SK-N-SH (cell line): ENCODE measurements at regions not wholly inside any gene's neighbourhood (a gene's known extent, or its start where the extent isn't known, plus 50 kb on each side); places are given as distances from the start of the nearest gene placed in this dataset.
A peak's percentile ranks its signal among the peaks of the same experiment; 100 is the strongest.

Experiments used
- CTCF ChIA-PET: fragments of 300-600, 350-600 bp; formaldehyde crosslinking; extraction: SDS; loops from one replicate; lab custom pipeline; 2021; lab: Yijun Ruan, JAX
- POLR2A ChIA-PET: fragments of 350-600 bp; sonication (Branson Sonifier 250); formaldehyde crosslinking; extraction: SDS; loops from one replicate; lab custom pipeline; 2020; ENCODE audit warnings: antibody characterized with exemption, inconsistent platforms; lab: Yijun Ruan, JAX
- DNase-seq: peaks from one replicate; pipeline ENCODE4 v3.0.0; 2012
- H2AFZ ChIP-seq: fragments of 200-600 bp; sonication (generic); 2 replicates; pipeline ENCODE4 v1.8.1; 2016; ENCODE audit warnings: antibody characterized with exemption, mild to moderate bottlenecking, low read depth
- H3F3A ChIP-seq: fragments of 200-600 bp; sonication (generic); replicated peaks from 2 replicates; pipeline ENCODE3; 2016; ENCODE audit warnings: antibody characterized with exemption, mild to moderate bottlenecking; ENCODE audit not compliant: insufficient read depth
- H3K27ac ChIP-seq, 2 experiments: fragments of 200-500 bp in 1 of 2; fragments of 200-600 bp in 1 of 2; sonication (Bioruptor generic) in 1 of 2; sonication (generic), shearing (Covaris generic) in 1 of 2; 2 replicates each; pipeline versions ENCODE4 v1.5.1 to v1.6.1; 2014 to 2016; ENCODE audit warnings: low read depth in 2 of 2, inconsistent platforms in 1 of 2, low read length in 1 of 2, mild to moderate bottlenecking in 1 of 2, mixed read lengths in 1 of 2
- H3K27me3 ChIP-seq: fragments of 200-600 bp; sonication (generic), shearing (Covaris generic); 2 replicates; pipeline ENCODE4 v1.6.1; 2016; ENCODE audit warnings: mixed run types; ENCODE audit not compliant: insufficient read depth
- H3K36me3 ChIP-seq, 2 experiments: fragments of 200-500 bp in 1 of 2; fragments of 200-600 bp in 1 of 2; sonication (Bioruptor generic) in 1 of 2; sonication (generic) in 1 of 2; replicated peaks in 1 of 2; 2 replicates each; pipeline versions ENCODE3 to v1.5.1; 2014 to 2016; ENCODE audit warnings: low read length in 1 of 2, mild to moderate bottlenecking in 1 of 2; ENCODE audit not compliant: insufficient read depth in 2 of 2, control insufficient read depth in 1 of 2
- H3K4me1 ChIP-seq, 2 experiments: fragments of 200-500 bp in 1 of 2; fragments of 200-600 bp in 1 of 2; sonication (Bioruptor generic) in 1 of 2; sonication (generic), shearing (Covaris generic) in 1 of 2; 2 replicates each; pipeline versions ENCODE4 v1.5.1 to v1.6.1; 2014 to 2016; ENCODE audit warnings: low read depth in 1 of 2, low read length in 1 of 2, mixed run types in 1 of 2; ENCODE audit not compliant: insufficient read depth in 2 of 2, control insufficient read depth in 1 of 2
- H3K4me2 ChIP-seq: fragments of 200-600 bp; sonication (generic), shearing (Covaris generic); 2 replicates; pipeline ENCODE4 v1.6.1; 2017; ENCODE audit warnings: mixed run types
- H3K4me3 ChIP-seq, 2 experiments: fragments of 200-500 bp in 1 of 2; fragments of 200-600 bp in 1 of 2; sonication (Bioruptor generic) in 1 of 2; sonication (generic), shearing (Covaris generic) in 1 of 2; 2 replicates each; pipeline versions ENCODE4 v1.5.1 to v1.8.1; 2014 to 2016; ENCODE audit warnings: low read depth in 2 of 2, inconsistent platforms in 1 of 2, low read length in 1 of 2, mild to moderate bottlenecking in 1 of 2, mixed read lengths in 1 of 2, moderate library complexity in 1 of 2
- H3K79me2 ChIP-seq: fragments of 200-600 bp; sonication (generic); 2 replicates; pipeline ENCODE4 v1.8.1; 2017; ENCODE audit warnings: mild to moderate bottlenecking; ENCODE audit not compliant: insufficient read depth
- H3K9ac ChIP-seq: fragments of 200-600 bp; sonication (generic); 2 replicates; pipeline ENCODE4 v1.6.1; 2017; ENCODE audit warnings: mixed run types
- H3K9me2 ChIP-seq: fragments of 200-600 bp; sonication (generic); 2 replicates; pipeline ENCODE4 v1.6.1; 2017; ENCODE audit warnings: mixed run types
- H3K9me3 ChIP-seq: fragments of 200-600 bp; sonication (generic); 2 replicates; pipeline ENCODE4 v1.6.1; 2017; ENCODE audit warnings: mixed run types, mild to moderate bottlenecking, moderate library complexity
- H4K20me1 ChIP-seq: fragments of 200-600 bp; sonication (generic); 2 replicates; pipeline ENCODE4 v1.6.1; 2017; ENCODE audit warnings: mild to moderate bottlenecking, mixed run types; ENCODE audit not compliant: insufficient read depth
- ELF1 ChIP-seq: IDR thresholded peaks from 2 replicates; pipeline ENCODE4 v1.4.0; 2012
- EP300 ChIP-seq, 2 experiments: IDR thresholded peaks; 2 replicates each; pipeline versions ENCODE4 v1.4.0 to v1.6.1; 2012; ENCODE audit warnings: borderline replicate concordance in 1 of 2, low read depth in 1 of 2, low read length in 1 of 2
- EZH2phosphoT487 ChIP-seq: fragments of 200-600 bp; sonication (generic); IDR thresholded peaks from 2 replicates; pipeline ENCODE4 v1.6.1; 2017; ENCODE audit warnings: low read depth, mixed run types, mild to moderate bottlenecking, antibody characterized with exemption, moderate library complexity, borderline replicate concordance
- FOSL2 ChIP-seq: IDR thresholded peaks from 2 replicates; pipeline ENCODE4 v1.4.0; 2012; ENCODE audit warnings: low read depth, mild to moderate bottlenecking, moderate library complexity, borderline replicate concordance
- FOXM1 ChIP-seq: IDR thresholded peaks from 2 replicates; pipeline ENCODE4 v1.4.0; 2012; ENCODE audit warnings: low read depth, mild to moderate bottlenecking
- GABPA ChIP-seq: IDR thresholded peaks from 2 replicates; pipeline ENCODE4 v1.4.0; 2012; ENCODE audit warnings: low read depth, mild to moderate bottlenecking
- GATA2 ChIP-seq: sonication (generic); formaldehyde crosslinking; IDR thresholded peaks from 2 replicates; pipeline ENCODE4 v1.5.0; 2020; ENCODE audit warnings: mild to moderate bottlenecking, missing genetic modification reagents
- IRF3 ChIP-seq: fragments of 150-350 bp; IDR thresholded peaks from 2 replicates; pipeline ENCODE4 v1.6.1; 2016; ENCODE audit warnings: mild to moderate bottlenecking, low read depth, low read length
- MAX ChIP-seq: IDR thresholded peaks from 2 replicates; pipeline ENCODE4 v1.4.0; 2012; ENCODE audit warnings: low read depth
- MXI1 ChIP-seq: IDR thresholded peaks from 2 replicates; pipeline ENCODE4 v1.6.1; 2012; ENCODE audit warnings: mild to moderate bottlenecking, low read depth, low read length, improper control_type of control experiment
- NRF1 ChIP-seq: IDR thresholded peaks from 2 replicates; pipeline ENCODE4 v1.6.1; 2012; ENCODE audit warnings: low read depth, mild to moderate bottlenecking, low read length
- RFX5 ChIP-seq: IDR thresholded peaks from 2 replicates; pipeline ENCODE4 v1.6.1; 2012; ENCODE audit warnings: mild to moderate bottlenecking, improper control_type of control experiment, low read length
- SIN3A ChIP-seq: IDR thresholded peaks from 2 replicates; pipeline ENCODE4 v1.6.1; 2012; ENCODE audit warnings: low read depth, mild to moderate bottlenecking, low read length, moderate library complexity, borderline replicate concordance
- TAF1 ChIP-seq: IDR thresholded peaks from 2 replicates; pipeline ENCODE4 v1.6.1; 2012; ENCODE audit warnings: low read depth, mild to moderate bottlenecking, low read length, moderate library complexity, borderline replicate concordance
- TCF12 ChIP-seq: IDR thresholded peaks from 2 replicates; pipeline ENCODE4 v1.4.0; 2012
- TEAD4 ChIP-seq: IDR thresholded peaks from 2 replicates; pipeline ENCODE4 v1.4.0; 2012; ENCODE audit warnings: mild to moderate bottlenecking, borderline replicate concordance; ENCODE audit not compliant: insufficient read depth
- USF1 ChIP-seq: IDR thresholded peaks from 2 replicates; pipeline ENCODE4 v1.4.0; 2012; ENCODE audit warnings: low read depth, borderline replicate concordance
- YY1 ChIP-seq: IDR thresholded peaks from 2 replicates; pipeline ENCODE4 v1.4.0; 2012; ENCODE audit warnings: low read depth, mild to moderate bottlenecking
- WGBS: methylation state at CpG from one replicate; pipeline ENCODE4 v1.1.6; 2017; ENCODE audit warnings: low lambda C conversion rate; 5-methylcytosine and 5-hydroxymethylcytosine counted together
- TF ChIP-seq, protein P1 (sequence below): IDR thresholded peaks from 2 replicates; pipeline ENCODE4; 2012
- TF ChIP-seq, protein P2 (sequence below): IDR thresholded peaks from 2 replicates; pipeline ENCODE4 v1.4.0; 2012; ENCODE audit warnings: low read depth, borderline replicate concordance
- TF ChIP-seq, protein P3 (sequence below): fragments of 200-600 bp; sonication (generic); IDR thresholded peaks from 2 replicates; pipeline ENCODE4 v1.6.1; 2017; ENCODE audit warnings: antibody characterized with exemption, mild to moderate bottlenecking, moderate library complexity

- Histone ChIP-seq H3K9ac (no peak overlapping the region), H3K4me1 (no peaks in the 10 kb centered on the region), H3K9me3 (no peaks in the 10 kb centered on the region), H3K79me2 (no peaks in the 10 kb centered on the region; the same call in 1 of the 2 replicates), H3K4me2 (no peak overlapping the region), H3K4me3 (no peak overlapping the region), H3K27me3 (no peaks in the 10 kb centered on the region), H3K36me3 (no peaks in the 10 kb centered on the region), H3K9me2 (no peaks in the 10 kb centered on the region), H3K27ac (no peak overlapping the region), H3F3A (no peaks in the 10 kb centered on the region), H4K20me1 (no peaks in the 10 kb centered on the region), H2AFZ (0 out of 2 replicates have a peak overlapping the region, but pooled peaks have one; percentile 29)
- TF ChIP-seq SIN3A (no peak), ELF1 (no peak), FOSL2 (no peak), EZH2phosphoT487 (no peak), TAF1 (no peak), TEAD4 (no peak), FOXM1 (no peak), YY1 (no peak), IRF3 (no peak), EP300 (IDR thresholded peaks at IDR 0.05; ENCODE audit: borderline replicate concordance in 1 of 2, low read depth in 1 of 2, low read length in 1 of 2) (no peak), RFX5 (no peak), USF1 (no peak)
- DNase-seq = no peak
- ChIA-PET CTCF (no interaction called here), POLR2A (no interaction called here)
- 11% methylated on average over 3 of the region's 3 CpGs for WGBS
Observed at GRCh38 chr14:86221755-86222154, 691.8 kb downstream of the FLRT2 start.

DNA sequence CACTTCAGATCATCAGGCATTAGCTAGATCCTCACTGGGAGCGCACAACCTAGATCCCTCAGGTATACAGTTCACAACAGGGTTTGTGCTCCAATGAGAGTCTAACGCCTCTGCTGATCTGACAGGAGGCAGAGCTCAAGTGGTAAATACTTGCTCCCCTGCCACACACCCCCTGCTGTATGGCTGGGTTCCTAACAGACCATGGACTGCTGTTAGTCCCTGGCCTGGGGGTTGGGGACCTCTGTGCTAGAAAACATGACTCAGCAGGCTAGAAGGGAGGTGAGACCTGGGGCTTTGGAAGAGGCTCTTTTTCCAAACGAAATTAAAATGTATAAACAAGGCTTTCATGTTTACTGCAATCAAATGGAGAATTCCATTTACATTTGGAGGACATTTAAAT is 691.1 kb downstream of the FLRT2 start:
- Histone ChIP-seq H3K9me3 (no peaks in the 10 kb centered on the region), H3K4me2 (no peak overlapping the region), H3K27me3 (no peaks in the 10 kb centered on the region), H2AFZ (no peak overlapping the region), H3K79me2 (no peaks in the 10 kb centered on the region; the same call in 1 of the 2 replicates), H3K9ac (no peak overlapping the region), H3K9me2 (no peaks in the 10 kb centered on the region), H3F3A (no peaks in the 10 kb centered on the region), H3K4me3 (no peak overlapping the region), H3K4me1 (no peaks in the 10 kb centered on the region), H3K36me3 (no peaks in the 10 kb centered on the region), H4K20me1 (no peaks in the 10 kb centered on the region), H3K27ac (no peak overlapping the region)
- TF ChIP-seq MAX (no peak), GATA2 (CRISPR knock-in tag) (no peak), MXI1 (no peak), TCF12 (no peak), SIN3A (no peak), NRF1 (no peak), GABPA (no peak), FOSL2 (no peak)
- TF ChIP-seq, protein P1, sequence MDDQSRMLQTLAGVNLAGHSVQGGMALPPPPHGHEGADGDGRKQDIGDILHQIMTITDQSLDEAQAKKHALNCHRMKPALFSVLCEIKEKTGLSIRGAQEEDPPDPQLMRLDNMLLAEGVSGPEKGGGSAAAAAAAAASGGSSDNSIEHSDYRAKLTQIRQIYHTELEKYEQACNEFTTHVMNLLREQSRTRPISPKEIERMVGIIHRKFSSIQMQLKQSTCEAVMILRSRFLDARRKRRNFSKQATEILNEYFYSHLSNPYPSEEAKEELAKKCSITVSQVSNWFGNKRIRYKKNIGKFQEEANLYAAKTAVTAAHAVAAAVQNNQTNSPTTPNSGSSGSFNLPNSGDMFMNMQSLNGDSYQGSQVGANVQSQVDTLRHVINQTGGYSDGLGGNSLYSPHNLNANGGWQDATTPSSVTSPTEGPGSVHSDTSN = no peak
- TF ChIP-seq, protein P2, sequence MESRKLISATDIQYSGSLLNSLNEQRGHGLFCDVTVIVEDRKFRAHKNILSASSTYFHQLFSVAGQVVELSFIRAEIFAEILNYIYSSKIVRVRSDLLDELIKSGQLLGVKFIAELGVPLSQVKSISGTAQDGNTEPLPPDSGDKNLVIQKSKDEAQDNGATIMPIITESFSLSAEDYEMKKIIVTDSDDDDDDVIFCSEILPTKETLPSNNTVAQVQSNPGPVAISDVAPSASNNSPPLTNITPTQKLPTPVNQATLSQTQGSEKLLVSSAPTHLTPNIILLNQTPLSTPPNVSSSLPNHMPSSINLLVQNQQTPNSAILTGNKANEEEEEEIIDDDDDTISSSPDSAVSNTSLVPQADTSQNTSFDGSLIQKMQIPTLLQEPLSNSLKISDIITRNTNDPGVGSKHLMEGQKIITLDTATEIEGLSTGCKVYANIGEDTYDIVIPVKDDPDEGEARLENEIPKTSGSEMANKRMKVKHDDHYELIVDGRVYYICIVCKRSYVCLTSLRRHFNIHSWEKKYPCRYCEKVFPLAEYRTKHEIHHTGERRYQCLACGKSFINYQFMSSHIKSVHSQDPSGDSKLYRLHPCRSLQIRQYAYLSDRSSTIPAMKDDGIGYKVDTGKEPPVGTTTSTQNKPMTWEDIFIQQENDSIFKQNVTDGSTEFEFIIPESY = no peak
- TF ChIP-seq, protein P3, sequence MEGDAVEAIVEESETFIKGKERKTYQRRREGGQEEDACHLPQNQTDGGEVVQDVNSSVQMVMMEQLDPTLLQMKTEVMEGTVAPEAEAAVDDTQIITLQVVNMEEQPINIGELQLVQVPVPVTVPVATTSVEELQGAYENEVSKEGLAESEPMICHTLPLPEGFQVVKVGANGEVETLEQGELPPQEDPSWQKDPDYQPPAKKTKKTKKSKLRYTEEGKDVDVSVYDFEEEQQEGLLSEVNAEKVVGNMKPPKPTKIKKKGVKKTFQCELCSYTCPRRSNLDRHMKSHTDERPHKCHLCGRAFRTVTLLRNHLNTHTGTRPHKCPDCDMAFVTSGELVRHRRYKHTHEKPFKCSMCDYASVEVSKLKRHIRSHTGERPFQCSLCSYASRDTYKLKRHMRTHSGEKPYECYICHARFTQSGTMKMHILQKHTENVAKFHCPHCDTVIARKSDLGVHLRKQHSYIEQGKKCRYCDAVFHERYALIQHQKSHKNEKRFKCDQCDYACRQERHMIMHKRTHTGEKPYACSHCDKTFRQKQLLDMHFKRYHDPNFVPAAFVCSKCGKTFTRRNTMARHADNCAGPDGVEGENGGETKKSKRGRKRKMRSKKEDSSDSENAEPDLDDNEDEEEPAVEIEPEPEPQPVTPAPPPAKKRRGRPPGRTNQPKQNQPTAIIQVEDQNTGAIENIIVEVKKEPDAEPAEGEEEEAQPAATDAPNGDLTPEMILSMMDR = no peak
- ChIA-PET CTCF (no interaction called here), POLR2A (no interaction called here)
- WGBS = 4% methylated on average over 1 of the region's 3 CpGs
- no peak for DNase-seq
